Activated CD8-positive, alpha-beta memory T cell treated with anti-CD3 and anti-CD28 coated beads, Interleukin-2, amount 50 U/mL, for 4 hours (primary cell): ENCODE measurements at regions not wholly inside any gene's neighbourhood (a gene's known extent, or its start where the extent isn't known, plus 50 kb on each side); places are given as distances from the start of the nearest gene placed in this dataset.

ENCODE experiments used
- DNase-seq: peaks from one replicate; pipeline ENCODE4 v3.0.0-alpha.2; 2020

DNA sequence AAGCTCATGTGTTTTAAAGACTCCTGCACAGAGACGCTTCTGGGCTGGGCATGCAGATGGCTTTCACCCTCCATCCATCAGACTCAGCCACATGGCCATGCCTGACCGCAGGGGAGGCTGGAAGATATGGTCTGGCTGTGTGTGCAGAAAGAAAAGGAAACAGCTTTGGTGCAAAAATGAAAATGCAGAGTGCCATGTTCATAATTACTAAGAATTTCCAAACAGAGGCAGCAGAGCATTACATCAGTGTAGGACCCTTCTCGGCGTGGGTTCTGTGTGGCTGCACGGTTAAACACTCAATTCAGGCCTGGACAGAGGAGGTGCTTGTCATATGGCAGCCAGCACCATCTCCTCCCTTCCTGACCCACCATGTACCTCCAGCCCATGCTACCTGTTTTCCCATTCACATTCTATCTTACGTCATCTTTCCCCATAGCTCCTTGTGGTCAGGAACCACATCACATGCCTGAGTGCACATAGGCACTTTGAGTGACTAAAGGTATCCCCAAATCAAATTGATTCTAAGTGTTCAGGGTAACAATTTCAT lies 200.3 kb upstream of the ID2 start:
- peak; percentile 27 for DNase-seq

DNA sequence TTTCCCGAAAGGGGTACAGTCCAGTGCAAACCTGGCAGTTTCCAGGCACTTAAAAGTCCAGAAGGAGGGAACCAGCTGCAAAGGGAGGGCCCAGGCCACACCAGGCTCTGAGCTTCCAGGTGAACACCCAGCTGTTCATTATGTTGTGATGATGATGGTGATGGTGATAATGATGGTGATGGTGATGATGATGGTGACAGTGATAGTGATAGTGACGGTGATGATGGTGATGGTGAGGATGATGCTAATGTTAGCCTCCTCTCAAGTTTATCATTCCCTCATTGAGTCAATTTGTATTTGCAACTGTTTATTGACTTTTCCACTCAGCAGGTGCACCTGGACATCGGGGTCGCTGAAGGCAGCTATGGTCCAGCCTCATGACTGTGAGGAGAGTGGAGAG lies 199.4 kb upstream of the ID2 start:
- DNase-seq = no peak

GRCh38 chr2:8484502-8485283 lies 197.2 kb upstream of the ID2 start:
- DNase-seq = no peak

DNA sequence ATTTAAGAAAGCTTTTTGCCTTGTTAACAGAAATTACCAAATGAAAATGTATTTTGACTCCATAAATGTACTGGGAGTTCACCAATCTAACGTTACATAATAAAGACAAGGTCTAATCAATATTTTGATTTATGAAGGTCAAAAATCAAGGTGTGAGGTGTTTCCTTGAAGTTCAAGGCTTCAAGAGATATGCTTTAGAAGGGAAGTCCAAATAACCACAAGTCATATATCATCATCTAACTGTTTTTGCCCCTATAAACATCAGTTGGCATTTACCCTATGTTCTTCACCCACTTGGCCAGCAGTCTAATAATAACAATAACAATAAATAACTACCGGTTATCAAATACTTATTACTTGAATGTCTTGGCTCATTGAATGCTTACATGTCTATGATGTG lies 196.1 kb upstream of the ID2 start:
- no peak for DNase-seq

GRCh38 chr2:8486141-8486540 lies 195.7 kb upstream of the ID2 start:
- DNase-seq = no peak

- DNase-seq = no peak
Measured at GRCh38 chr2:8487461-8487932, 194.4 kb upstream of the ID2 start.

DNA sequence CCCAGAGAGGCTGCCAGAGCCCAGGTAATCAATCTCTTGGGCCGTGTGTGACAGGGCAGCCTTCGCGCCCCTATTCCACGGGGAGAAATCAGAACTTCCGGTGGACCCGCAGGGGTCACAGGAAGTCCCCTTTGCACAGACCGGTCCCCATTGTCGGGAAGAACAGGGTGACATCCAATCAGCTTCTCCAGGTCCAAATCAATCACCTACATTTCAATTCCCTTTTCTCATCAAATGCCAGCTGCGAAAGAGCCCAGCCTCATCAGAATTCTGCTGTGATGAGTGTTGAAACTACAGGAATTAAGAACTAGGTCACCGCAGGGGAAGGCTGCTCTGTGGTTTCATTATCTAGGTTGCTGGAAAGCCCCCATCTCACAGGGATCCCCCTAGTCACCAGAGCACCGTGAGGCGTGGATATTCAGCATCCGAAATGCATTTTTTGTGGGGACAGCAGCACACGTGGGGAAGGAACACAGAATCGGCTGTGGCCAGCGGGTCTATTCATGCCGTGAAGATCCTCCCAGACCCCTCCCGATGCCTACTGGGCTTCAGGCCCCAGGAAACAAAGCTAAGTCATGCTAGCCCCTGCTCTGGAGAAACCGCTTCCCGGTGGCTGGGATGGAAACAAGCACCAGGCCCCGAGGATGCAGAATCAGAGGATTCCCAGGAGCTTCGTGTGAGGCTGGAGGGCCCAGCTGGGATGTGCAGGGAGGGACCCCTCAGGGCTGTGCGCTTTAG lies 193.7 kb upstream of the ID2 start:
- peak; percentile 63 for DNase-seq

- no peak for DNase-seq
Measured at GRCh38 chr2:8489221-8489620, 192.6 kb upstream of the ID2 start.

DNA sequence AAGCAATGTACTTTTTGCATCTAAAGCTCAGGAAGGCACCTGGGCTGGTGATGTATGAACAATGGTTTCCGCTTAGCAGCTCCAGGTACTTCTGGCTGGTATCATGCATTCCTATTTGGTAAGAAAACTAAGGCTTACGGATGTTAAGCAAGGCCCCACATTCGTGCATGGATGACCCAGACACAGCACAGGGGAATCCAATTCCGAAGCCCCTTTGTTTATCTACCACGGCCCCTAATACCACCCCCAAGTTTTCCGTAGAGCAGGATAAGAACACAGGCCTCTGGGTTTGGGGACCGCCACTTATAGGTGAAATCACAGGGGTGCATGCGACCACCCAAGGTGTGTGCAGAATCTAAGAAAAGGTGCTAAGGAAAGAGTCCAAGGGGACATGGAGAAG lies 192.1 kb upstream of the ID2 start:
- no peak for DNase-seq

DNA sequence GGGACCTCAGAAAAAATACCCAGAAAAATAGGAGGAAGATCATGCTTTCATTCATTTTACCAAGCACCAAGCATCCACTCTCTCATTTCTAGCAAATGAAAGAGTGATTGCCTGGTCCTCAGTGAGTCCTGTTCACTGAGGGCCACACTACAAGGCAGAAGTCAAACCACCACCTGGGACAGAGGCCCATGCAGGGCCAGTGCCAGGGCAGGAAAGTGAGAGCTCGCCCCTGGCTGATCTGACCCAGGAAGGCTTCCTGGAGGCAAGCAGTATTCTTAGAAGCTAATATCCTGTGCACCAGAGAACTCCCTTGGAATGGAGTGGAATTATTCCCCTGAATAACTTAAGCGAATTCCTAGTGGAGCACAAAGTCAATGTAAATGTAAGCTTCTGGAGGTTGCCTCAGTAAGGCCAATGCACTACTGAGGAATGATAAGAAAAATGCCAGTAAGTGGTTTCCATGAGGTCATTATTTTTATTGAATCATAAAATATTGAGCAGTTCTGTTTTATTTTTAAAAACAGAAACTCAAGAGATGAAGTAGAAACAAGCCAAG lies 191.6 kb upstream of the ID2 start:
- no peak for DNase-seq

- DNase-seq = no peak
Measured at GRCh38 chr2:8491296-8492027, 190.4 kb upstream of the ID2 start.

GRCh38 chr2:8494151-8494550 lies 187.7 kb upstream of the ID2 start:
- DNase-seq = no peak

GRCh38 chr2:8494589-8494988 lies 187.3 kb upstream of the ID2 start:
- DNase-seq = no peak

DNA sequence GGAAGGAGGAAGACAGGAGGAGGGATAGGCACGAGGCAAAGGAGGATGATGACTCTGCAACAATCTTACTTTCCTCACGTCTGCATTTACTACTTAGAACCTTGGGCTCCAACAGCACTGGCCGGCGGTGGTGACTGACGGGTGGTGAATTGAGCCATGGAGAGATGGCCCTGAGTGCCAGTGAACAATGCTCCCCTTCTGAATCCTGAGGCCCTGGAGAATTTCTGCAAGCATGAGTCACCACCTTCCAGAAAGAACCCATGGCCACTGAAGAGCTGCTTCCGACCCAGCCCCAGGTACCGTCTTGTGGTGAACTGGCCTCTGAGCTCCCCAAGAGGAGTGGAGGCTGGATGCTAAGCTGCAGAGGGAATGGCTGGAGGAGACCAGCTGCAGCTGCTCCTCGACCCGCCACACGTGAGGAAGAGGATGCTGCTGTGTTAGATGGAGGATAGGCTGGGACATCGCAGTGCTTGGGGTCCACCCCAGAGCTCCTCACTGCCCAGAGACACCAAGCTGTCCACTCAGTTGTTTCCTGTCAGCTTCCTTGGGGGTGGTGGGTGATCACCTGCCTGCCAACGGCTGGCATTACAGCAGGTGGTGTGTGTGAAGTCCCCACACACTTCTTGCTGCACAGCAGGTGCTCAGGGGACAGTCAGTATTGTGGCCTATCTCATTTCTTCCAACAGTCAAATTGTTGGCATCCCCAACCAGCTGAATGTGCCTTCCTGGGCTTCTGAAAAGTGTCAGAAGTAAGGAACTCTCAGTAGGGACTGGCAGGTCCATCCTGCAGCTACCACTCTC lies 186.5 kb upstream of the ID2 start:
- no peak for DNase-seq

GRCh38 chr2:8496079-8496478 lies 185.8 kb upstream of the ID2 start:
- DNase-seq = no peak

- no peak for DNase-seq
Measured at GRCh38 chr2:8496617-8497016, 185.2 kb upstream of the ID2 start.

DNA sequence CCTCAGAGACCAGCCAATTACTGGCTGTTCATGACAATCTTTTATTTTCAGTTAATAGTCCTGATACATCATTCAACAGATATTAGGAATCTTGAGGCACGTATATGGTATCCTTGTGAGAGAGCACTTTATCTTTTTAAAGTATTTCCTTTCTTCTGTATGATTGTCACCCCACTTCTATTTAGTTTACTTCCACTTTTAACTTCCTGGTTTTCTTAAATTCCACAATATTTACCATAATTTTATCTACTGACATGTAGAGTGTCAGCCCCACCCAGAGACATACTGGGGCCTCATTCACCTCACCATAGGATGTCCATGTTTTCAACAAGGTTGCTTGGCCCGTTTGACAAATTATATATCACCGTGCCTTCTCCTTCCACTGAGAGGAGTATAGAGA lies 182.9 kb upstream of the ID2 start:
- no peak for DNase-seq

GRCh38 chr2:8500124-8501054 lies 181.5 kb upstream of the ID2 start:
- no peak for DNase-seq

DNA sequence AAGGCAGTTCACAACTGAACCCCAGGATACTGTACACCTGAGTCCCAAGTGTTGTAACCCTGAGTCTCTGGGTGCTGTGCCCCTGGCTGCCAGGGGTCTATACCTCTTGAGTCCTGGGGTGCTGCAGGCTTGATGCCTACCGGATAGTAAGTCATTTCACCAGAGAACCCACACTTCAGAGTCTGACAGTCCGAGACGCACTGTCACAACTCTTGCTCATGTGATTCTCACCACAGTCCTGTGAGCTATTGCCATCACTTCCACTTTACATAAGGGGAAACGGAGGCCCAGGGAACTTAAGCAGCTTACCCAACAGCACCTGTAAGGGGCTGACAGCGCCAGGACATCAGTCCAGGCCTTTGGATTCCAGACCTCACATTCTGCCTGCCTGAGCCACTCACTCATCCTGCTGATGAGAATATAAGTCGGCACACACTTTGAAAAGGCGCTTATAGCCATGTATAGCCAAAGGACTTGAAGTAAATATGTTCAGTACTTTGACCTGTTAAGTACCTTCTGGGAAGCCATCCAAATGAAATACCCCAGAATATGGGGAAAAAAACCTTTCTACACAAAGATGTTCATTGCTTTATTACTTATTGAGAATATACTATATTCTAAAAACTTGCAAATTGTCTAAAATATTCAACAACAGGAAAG lies 180.7 kb upstream of the ID2 start:
- DNase-seq = no peak

DNA sequence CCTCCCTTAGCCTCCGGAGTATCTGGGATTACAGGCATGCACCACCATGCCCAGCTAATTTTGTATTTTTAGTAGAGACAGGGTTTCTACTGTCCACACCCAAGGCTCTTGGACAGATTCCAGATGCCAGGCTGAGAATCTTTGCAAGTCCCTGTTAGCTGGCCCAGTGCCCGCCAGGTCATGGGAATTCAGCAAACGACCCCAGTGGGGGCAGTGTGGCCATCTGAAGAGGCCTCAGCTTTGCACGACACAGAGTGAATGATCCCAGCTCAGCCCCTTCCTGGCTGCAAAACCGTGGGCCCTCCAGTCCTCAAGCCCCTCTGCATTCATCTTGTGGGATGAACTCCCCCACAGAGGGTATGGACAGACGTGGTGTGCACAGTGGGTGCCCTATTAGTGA lies 179.5 kb upstream of the ID2 start:
- no peak for DNase-seq
